ENCODE measurements at regions not wholly inside any gene's neighbourhood (a gene's known extent, or its start where the extent isn't known, plus 50 kb on each side); places are given as distances from the start of the nearest gene placed in this dataset.

DNA sequence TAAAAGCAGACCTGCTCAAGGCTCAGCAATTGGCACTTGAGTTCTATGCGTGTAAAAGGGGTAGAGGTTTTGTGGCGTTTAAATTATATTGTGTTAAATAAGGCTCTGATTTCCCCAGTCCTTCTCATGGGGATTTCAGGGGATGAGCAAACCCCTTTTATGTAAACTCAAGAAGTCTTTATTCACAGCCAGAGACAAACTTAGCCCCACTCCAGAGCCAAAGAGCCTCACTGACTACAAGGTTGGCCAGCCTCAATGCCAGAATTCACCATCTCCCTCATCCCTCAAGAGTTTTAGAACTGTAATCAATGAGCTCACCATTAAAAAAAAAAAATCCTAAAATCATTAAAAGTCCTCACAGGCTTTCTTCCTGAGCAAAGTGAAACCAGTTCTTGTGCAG lies 107.8 kb downstream of the SLC30A10 start:
- no peak overlapping the region for H3K9ac ChIP-seq (ENCODE audit: insufficient read depth in 1 of 2, low read length in 2 of 2)
- H3K4me1 ChIP-seq (ENCODE audit: control insufficient read depth in 5 of 5, insufficient read depth in 5 of 5, low read length in 5 of 5), result no peaks in the 10 kb centered on the region
- TF ChIP-seq, protein P1, sequence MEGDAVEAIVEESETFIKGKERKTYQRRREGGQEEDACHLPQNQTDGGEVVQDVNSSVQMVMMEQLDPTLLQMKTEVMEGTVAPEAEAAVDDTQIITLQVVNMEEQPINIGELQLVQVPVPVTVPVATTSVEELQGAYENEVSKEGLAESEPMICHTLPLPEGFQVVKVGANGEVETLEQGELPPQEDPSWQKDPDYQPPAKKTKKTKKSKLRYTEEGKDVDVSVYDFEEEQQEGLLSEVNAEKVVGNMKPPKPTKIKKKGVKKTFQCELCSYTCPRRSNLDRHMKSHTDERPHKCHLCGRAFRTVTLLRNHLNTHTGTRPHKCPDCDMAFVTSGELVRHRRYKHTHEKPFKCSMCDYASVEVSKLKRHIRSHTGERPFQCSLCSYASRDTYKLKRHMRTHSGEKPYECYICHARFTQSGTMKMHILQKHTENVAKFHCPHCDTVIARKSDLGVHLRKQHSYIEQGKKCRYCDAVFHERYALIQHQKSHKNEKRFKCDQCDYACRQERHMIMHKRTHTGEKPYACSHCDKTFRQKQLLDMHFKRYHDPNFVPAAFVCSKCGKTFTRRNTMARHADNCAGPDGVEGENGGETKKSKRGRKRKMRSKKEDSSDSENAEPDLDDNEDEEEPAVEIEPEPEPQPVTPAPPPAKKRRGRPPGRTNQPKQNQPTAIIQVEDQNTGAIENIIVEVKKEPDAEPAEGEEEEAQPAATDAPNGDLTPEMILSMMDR (IDR thresholded peaks at IDR 0.05; ENCODE audit: control extremely low read depth, extremely low read depth), result no peak
- 82 to 93% methylated on average over 2 of the region's 2 CpGs for WGBS, 2 donors
- H3K27me3 ChIP-seq (ENCODE audit: control insufficient read depth in 3 of 3, insufficient read depth in 3 of 3, low read length in 2 of 3), result no peaks in the 10 kb centered on the region
- ATAC-seq (ENCODE audit: insufficient read depth, low FRiP score) (no peak), DNase-seq (no peak)
- no peaks in the 10 kb centered on the region for H3K9me3 ChIP-seq (ENCODE audit: control insufficient read depth in 4 of 4, insufficient read depth in 3 of 4, low read length in 3 of 4)
- H3K36me3 ChIP-seq (ENCODE audit: control insufficient read depth in 4 of 4, insufficient read depth in 4 of 4, low read length in 4 of 4), result no peaks in the 10 kb centered on the region
- no peak overlapping the region for H3K4me3 ChIP-seq
- H3K27ac ChIP-seq (ENCODE audit: low read depth in 1 of 2, low read length in 1 of 2), result no peak overlapping the region

DNA sequence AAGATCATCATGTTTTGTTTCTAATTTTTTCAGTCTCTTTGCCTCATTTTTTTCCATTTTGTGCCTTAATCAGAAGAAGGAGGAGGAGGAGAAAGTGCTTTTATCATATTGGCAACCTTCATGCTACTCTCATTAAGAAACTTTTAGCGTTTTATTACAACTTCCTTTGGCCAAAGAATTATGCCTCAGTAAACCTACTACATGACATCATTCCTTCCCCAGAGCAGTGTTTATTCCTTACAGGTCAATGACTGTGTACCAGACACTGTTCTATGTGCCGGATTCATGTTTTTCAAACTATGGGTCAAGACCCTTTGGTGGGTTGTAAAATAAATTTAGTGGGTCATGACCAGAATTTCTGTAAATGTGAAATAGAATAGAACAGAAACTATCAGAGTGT lies 110.4 kb downstream of the SLC30A10 start:
- no peak for DNase-seq
- TF ChIP-seq, protein P1 (IDR thresholded peaks at IDR 0.05; ENCODE audit: control extremely low read depth, extremely low read depth), result no peak
- Histone ChIP-seq H3K9ac (ENCODE audit: insufficient read depth in 1 of 2, low read length in 2 of 2) (no peak overlapping the region), H3K9me3 (ENCODE audit: control insufficient read depth in 4 of 4, insufficient read depth in 3 of 4, low read length in 3 of 4) (no peaks in the 10 kb centered on the region), H3K36me3 (ENCODE audit: control insufficient read depth in 4 of 4, insufficient read depth in 4 of 4, low read length in 4 of 4) (no peaks in the 10 kb centered on the region), H3K4me1 (ENCODE audit: control insufficient read depth in 5 of 5, insufficient read depth in 5 of 5, low read length in 5 of 5) (peaks cover 0 to 8% (median 0%) of the 10 kb centered on the region in 5 donors), H3K4me3 (no peak overlapping the region), H3K27me3 (ENCODE audit: control insufficient read depth in 3 of 3, insufficient read depth in 3 of 3, low read length in 2 of 3) (no peaks in the 10 kb centered on the region), H3K27ac (ENCODE audit: low read depth in 1 of 2, low read length in 1 of 2) (no peak overlapping the region)
- no peak for ATAC-seq (ENCODE audit: insufficient read depth, low FRiP score)
- WGBS, 2 donors, result 69 to 71% methylated on average over 2 of the region's 2 CpGs

DNA sequence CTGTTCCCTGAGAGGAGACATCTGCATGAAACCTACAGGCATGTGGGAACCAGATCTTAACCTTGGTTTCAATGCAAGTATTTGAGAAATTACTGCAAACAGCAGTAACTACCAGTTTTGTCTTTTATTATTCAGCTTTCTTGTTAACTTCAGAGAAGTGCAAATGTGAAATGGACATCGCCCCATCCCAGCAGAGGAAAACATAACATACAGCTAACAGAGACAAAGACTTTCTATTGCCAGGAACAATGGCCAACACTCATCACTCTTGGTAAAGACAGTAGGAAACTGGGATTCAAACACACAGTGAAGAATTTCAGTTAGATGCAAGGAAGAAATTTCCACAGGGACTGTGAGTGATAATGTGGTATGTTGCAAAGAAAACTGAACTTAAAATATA lies 115.1 kb downstream of the SLC30A10 start:
- Histone ChIP-seq H3K4me1 (ENCODE audit: control insufficient read depth in 5 of 5, insufficient read depth in 5 of 5, low read length in 5 of 5) (peaks cover 0 to 16% (median 0%) of the 10 kb centered on the region in 5 donors), H3K36me3 (ENCODE audit: control insufficient read depth in 4 of 4, insufficient read depth in 4 of 4, low read length in 4 of 4) (no peaks in the 10 kb centered on the region), H3K4me3 (no peak overlapping the region), H3K9ac (ENCODE audit: insufficient read depth in 1 of 2, low read length in 2 of 2) (no peak overlapping the region), H3K27me3 (ENCODE audit: control insufficient read depth in 3 of 3, insufficient read depth in 3 of 3, low read length in 2 of 3) (no peaks in the 10 kb centered on the region), H3K9me3 (ENCODE audit: control insufficient read depth in 4 of 4, insufficient read depth in 3 of 4, low read length in 3 of 4) (no peaks in the 10 kb centered on the region), H3K27ac (ENCODE audit: low read depth in 1 of 2, low read length in 1 of 2) (no peak overlapping the region)
- 47 to 51% methylated on average over 1 of the region's 1 CpG for WGBS, 2 donors
- TF ChIP-seq, protein P1 (IDR thresholded peaks at IDR 0.05; ENCODE audit: control extremely low read depth, extremely low read depth), result no peak
- DNase-seq, result peak in 1 of 3 donors; percentile 65
- no peak for ATAC-seq (ENCODE audit: insufficient read depth, low FRiP score)

DNA sequence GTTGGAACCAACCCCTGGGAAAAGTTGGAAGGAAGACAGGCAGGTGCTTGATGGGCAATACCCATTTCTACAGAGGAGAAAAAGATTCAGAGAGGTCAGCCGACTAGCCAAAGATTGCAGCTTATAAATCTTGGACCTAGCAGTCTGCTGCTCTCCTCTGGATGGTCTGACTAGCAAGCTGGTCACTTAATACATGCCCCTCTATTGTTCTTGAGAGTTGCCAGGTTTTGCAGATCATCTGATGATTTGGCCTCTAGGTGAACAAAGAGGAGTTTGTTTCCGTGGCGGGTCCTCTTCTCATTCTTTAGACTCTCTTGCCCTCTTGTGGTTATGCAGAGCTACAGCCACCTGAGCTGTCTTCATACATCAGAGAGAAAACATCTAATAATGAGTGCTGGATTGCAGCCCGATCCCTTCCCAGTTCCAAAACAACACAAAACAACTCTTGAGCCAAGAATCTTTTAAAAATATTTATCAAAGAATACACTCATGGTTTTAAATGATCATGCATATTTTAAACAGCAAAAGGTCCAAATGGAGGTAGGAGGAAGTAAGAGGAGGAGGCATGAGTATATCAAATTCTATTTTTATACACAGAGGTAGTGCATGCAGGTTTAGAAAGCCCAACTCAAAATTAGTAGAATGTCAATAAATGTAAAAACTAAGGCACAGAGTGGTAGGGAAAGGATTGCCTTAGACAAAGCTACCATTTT lies 115.7 kb downstream of the SLC30A10 start:
- H3K27ac ChIP-seq (ENCODE audit: low read depth in 1 of 2, low read length in 1 of 2), result no peak overlapping the region
- H3K27me3 ChIP-seq (ENCODE audit: control insufficient read depth in 3 of 3, insufficient read depth in 3 of 3, low read length in 2 of 3), result no peaks in the 10 kb centered on the region
- H3K4me1 ChIP-seq (ENCODE audit: control insufficient read depth in 5 of 5, insufficient read depth in 5 of 5, low read length in 5 of 5), result peaks cover 0 to 16% (median 0%) of the 10 kb centered on the region in 5 donors
- 19 to 21% methylated on average over 4 of the region's 4 CpGs for WGBS, 2 donors
- TF ChIP-seq, protein P1 (IDR thresholded peaks at IDR 0.05; ENCODE audit: control extremely low read depth, extremely low read depth), result peak; percentile 23
- DNase-seq, result peak; percentile 71 to 87 (median 83)
- no peak overlapping the region for H3K9ac ChIP-seq (ENCODE audit: insufficient read depth in 1 of 2, low read length in 2 of 2)
- peak; percentile 65 for ATAC-seq (ENCODE audit: insufficient read depth, low FRiP score)
- H3K9me3 ChIP-seq (ENCODE audit: control insufficient read depth in 4 of 4, insufficient read depth in 3 of 4, low read length in 3 of 4), result no peaks in the 10 kb centered on the region
- H3K36me3 ChIP-seq (ENCODE audit: control insufficient read depth in 4 of 4, insufficient read depth in 4 of 4, low read length in 4 of 4), result no peaks in the 10 kb centered on the region
- no peak overlapping the region for H3K4me3 ChIP-seq
